Trophoblast cell (in vitro differentiated cells and primary cell): ENCODE measurements at regions not wholly inside any gene's neighbourhood (a gene's known extent, or its start where the extent isn't known, plus 50 kb on each side); places are given as distances from the start of the nearest gene placed in this dataset.

ENCODE experiments used
- DNase-seq, 2 donors: peaks; one replicate each; pipeline ENCODE4 v3.0.0-alpha.2; 2016
- H2AFZ ChIP-seq: 2 replicates; pipeline ENCODE4 v1.6.1; 2013; ENCODE audit warnings: low read length, moderate library complexity, mild to moderate bottlenecking; ENCODE audit not compliant: insufficient read depth, poor library complexity
- H2AK5ac ChIP-seq: 2 replicates; pipeline ENCODE4 v1.6.1; 2013; ENCODE audit warnings: mild to moderate bottlenecking, low read length
- H2BK120ac ChIP-seq: 2 replicates; pipeline ENCODE4 v1.6.1; 2013; ENCODE audit warnings: low read length, mild to moderate bottlenecking, moderate library complexity; ENCODE audit not compliant: insufficient read depth, poor library complexity
- H2BK12ac ChIP-seq: 2 replicates; pipeline ENCODE4 v1.6.1; 2013; ENCODE audit warnings: mild to moderate bottlenecking, low read length, moderate library complexity
- H2BK5ac ChIP-seq: 2 replicates; pipeline ENCODE4 v1.6.1; 2013; ENCODE audit warnings: low read length, low read depth, moderate library complexity, mild to moderate bottlenecking; ENCODE audit not compliant: poor library complexity
- H3K14ac ChIP-seq: 2 replicates; pipeline ENCODE4 v1.6.1; 2013; ENCODE audit warnings: mild to moderate bottlenecking, low read length
- H3K18ac ChIP-seq: 2 replicates; pipeline ENCODE4 v1.6.1; 2013; ENCODE audit warnings: mild to moderate bottlenecking, low read length
- H3K23ac ChIP-seq: 2 replicates; pipeline ENCODE4 v1.6.1; 2013; ENCODE audit warnings: low read length
- H3K27ac ChIP-seq: 2 replicates; pipeline ENCODE4 v1.5.1; 2013; ENCODE audit warnings: low read depth, mild to moderate bottlenecking, inconsistent platforms, low read length, moderate library complexity
- H3K27me3 ChIP-seq: 2 replicates; pipeline ENCODE4 v1.6.1; 2013; ENCODE audit warnings: inconsistent platforms, mild to moderate bottlenecking, low read length, moderate library complexity; ENCODE audit not compliant: insufficient read depth
- H3K36me3 ChIP-seq, 2 experiments: 1 replicate in 1 of 2; 2 replicates in 1 of 2; pipeline ENCODE4 v1.6.1; 2013; ENCODE audit warnings: low read length in 2 of 2, mild to moderate bottlenecking in 2 of 2, moderate library complexity in 1 of 2; ENCODE audit not compliant: insufficient read depth in 2 of 2, control insufficient read depth in 1 of 2
- H3K4ac ChIP-seq: 2 replicates; pipeline ENCODE4 v1.6.1; 2013; ENCODE audit warnings: low read depth, mild to moderate bottlenecking, low read length, moderate library complexity
- H3K4me1 ChIP-seq, 2 experiments: 1 replicate in 1 of 2; 2 replicates in 1 of 2; pipeline ENCODE4 v1.6.1; 2013; ENCODE audit warnings: low read length in 2 of 2, mild to moderate bottlenecking in 2 of 2, moderate library complexity in 1 of 2; ENCODE audit not compliant: insufficient read depth in 2 of 2, control insufficient read depth in 1 of 2
- H3K4me2 ChIP-seq: 2 replicates; pipeline ENCODE4 v1.6.1; 2013; ENCODE audit warnings: inconsistent platforms, mild to moderate bottlenecking, low read length, moderate library complexity
- H3K4me3 ChIP-seq: 2 replicates; pipeline ENCODE4 v1.5.1; 2013; ENCODE audit warnings: mild to moderate bottlenecking, low read depth, low read length, inconsistent platforms
- H3K79me1 ChIP-seq: one replicate; pipeline ENCODE4 v1.6.1; 2013; ENCODE audit warnings: low read length
- H3K79me2 ChIP-seq: 2 replicates; pipeline ENCODE4 v1.6.1; 2013; ENCODE audit warnings: low read length, mild to moderate bottlenecking; ENCODE audit not compliant: control insufficient read depth, insufficient read depth, poor library complexity
- H3K9ac ChIP-seq: 2 replicates; pipeline ENCODE4 v1.6.1; 2013; ENCODE audit warnings: mild to moderate bottlenecking, low read length
- H3K9me3 ChIP-seq: 2 replicates; pipeline ENCODE4 v1.6.1; 2013; ENCODE audit warnings: low read depth, mild to moderate bottlenecking, control low read depth, inconsistent platforms, low read length; ENCODE audit not compliant: insufficient read depth
- H4K12ac ChIP-seq: 2 replicates; pipeline ENCODE4 v1.6.1; 2013; ENCODE audit warnings: low read depth, mild to moderate bottlenecking, low read length, moderate library complexity
- H4K8ac ChIP-seq: 2 replicates; pipeline ENCODE4 v1.6.1; 2013; ENCODE audit warnings: low read depth, mild to moderate bottlenecking, low read length, moderate library complexity
- H4K91ac ChIP-seq: one replicate; pipeline ENCODE4 v1.6.1; 2013; ENCODE audit warnings: low read depth, mild to moderate bottlenecking, low read length, moderate library complexity
- WGBS: extraction: QIAGEN DNeasy Blood & Tissue Kit; methylation state at CpG from one replicate; pipeline ENCODE4 v1.1.7; 2013; ENCODE audit warnings: missing lambda C conversion rate; ENCODE audit not compliant: insufficient read length, insufficient coverage; ENCODE audit errors: extremely low coverage; 5-methylcytosine and 5-hydroxymethylcytosine counted together

- no peaks in the 10 kb centered on the region for H3K27me3 ChIP-seq
- H4K8ac ChIP-seq, result no peak overlapping the region
- no peak overlapping the region for H3K27ac ChIP-seq
- no peak overlapping the region for H2AFZ ChIP-seq
- H3K79me2 ChIP-seq, result no peaks in the 10 kb centered on the region
- peaks cover 6% of the 10 kb centered on the region for H3K9me3 ChIP-seq
- no peak overlapping the region for H3K4ac ChIP-seq
- no peak overlapping the region for H2BK5ac ChIP-seq
- no peak overlapping the region for H3K4me2 ChIP-seq
- H3K14ac ChIP-seq, result no peak overlapping the region
- WGBS, result no CpG with 5 or more reads among the region's 8 CpGs
- no peak overlapping the region for H3K18ac ChIP-seq
- no peaks in the 10 kb centered on the region for H3K4me1 ChIP-seq
- H3K36me3 ChIP-seq, result no peaks in the 10 kb centered on the region
- no peak overlapping the region for H3K4me3 ChIP-seq
- no peak overlapping the region for H2AK5ac ChIP-seq
- H4K91ac ChIP-seq, result no peak overlapping the region
- no peak overlapping the region for H3K23ac ChIP-seq
- H3K9ac ChIP-seq, result no peak overlapping the region
- no peak for DNase-seq
- H2BK120ac ChIP-seq, result no peak overlapping the region
- no peak overlapping the region for H2BK12ac ChIP-seq
- H4K12ac ChIP-seq, result no peak overlapping the region
- no peaks in the 10 kb centered on the region for H3K79me1 ChIP-seq
Observed at GRCh38 chr13:26501641-26502040, 55.8 kb upstream of the WASF3 start.

- no peak overlapping the region for H3K4ac ChIP-seq
- H3K23ac ChIP-seq, result no peak overlapping the region
- H3K9me3 ChIP-seq, result peaks cover 8% of the 10 kb centered on the region
Observed at GRCh38 chr13:26502826-26503225, 54.7 kb upstream of the WASF3 start.

DNA sequence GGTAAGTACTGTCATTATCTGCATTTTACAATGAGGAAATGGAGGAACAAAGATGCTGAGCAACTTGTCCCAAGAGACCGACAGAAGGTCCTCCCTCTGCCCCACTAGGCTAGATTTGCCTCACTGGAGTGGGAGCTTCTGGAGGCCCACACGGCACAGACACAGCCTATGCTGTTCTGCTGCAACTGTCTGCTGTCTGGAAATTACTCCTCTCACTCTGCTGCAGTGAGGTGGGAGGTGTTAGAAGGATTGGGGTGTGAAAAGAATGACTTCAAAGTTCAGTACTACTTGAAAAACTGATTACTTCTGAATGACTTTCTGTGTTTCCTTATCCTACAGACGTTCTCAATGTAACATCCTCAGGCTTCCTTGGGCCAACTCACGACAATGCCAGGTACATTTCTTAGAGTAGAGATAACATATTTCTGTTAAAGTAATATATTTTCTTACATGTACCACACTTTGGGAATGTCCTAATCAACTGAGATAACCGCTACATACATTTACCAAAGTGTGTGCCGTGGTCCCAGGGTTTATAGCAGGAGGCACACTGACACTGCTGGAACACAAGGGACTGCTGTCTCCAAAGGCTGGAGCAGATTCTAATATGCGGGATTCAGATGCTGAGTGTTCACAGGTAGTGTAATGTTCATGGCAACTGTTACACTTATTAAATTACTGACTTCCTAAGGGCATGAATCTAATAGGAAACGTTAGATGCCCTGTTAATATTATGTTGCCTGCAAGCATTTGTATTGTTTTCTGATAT, 53.5 kb upstream of the WASF3 start:
- DNase-seq, result no peak
- H2AK5ac ChIP-seq, result no peak overlapping the region
- H3K23ac ChIP-seq, result no peak overlapping the region
- no peak overlapping the region for H4K12ac ChIP-seq
- no peak overlapping the region for H3K4me3 ChIP-seq
- H3K18ac ChIP-seq, result no peak overlapping the region
- no peak overlapping the region for H2BK12ac ChIP-seq
- H3K79me1 ChIP-seq, result no peaks in the 10 kb centered on the region
- no peaks in the 10 kb centered on the region for H3K36me3 ChIP-seq
- no peak overlapping the region for H4K8ac ChIP-seq
- no peak overlapping the region for H3K4me2 ChIP-seq
- no peak overlapping the region for H3K27ac ChIP-seq
- H3K9ac ChIP-seq, result no peak overlapping the region
- no peak overlapping the region for H3K14ac ChIP-seq
- H3K79me2 ChIP-seq, result no peaks in the 10 kb centered on the region
- H3K4me1 ChIP-seq, result no peaks in the 10 kb centered on the region
- no peaks in the 10 kb centered on the region for H3K27me3 ChIP-seq
- no peak overlapping the region for H3K4ac ChIP-seq
- H2BK5ac ChIP-seq, result no peak overlapping the region
- no CpG with 5 or more reads among the region's 8 CpGs for WGBS
- H2AFZ ChIP-seq, result no peak overlapping the region
- peaks cover 10% of the 10 kb centered on the region for H3K9me3 ChIP-seq
- H2BK120ac ChIP-seq, result no peak overlapping the region
- H4K91ac ChIP-seq, result no peak overlapping the region

More at GRCh38 chr13:26502826-26503225, 54.7 kb upstream of the WASF3 start:
- H2AK5ac ChIP-seq, result no peak overlapping the region
- WGBS, result no CpG with 5 or more reads among the region's 12 CpGs
- no peak for DNase-seq
- no peak overlapping the region for H4K12ac ChIP-seq
- no peak overlapping the region for H3K14ac ChIP-seq
- H2BK5ac ChIP-seq, result no peak overlapping the region
- no peaks in the 10 kb centered on the region for H3K36me3 ChIP-seq
- H4K91ac ChIP-seq, result no peak overlapping the region
- no peak overlapping the region for H3K18ac ChIP-seq
- no peaks in the 10 kb centered on the region for H3K79me2 ChIP-seq
- no peak overlapping the region for H2BK12ac ChIP-seq
- no peaks in the 10 kb centered on the region for H3K79me1 ChIP-seq
- H3K27me3 ChIP-seq, result no peaks in the 10 kb centered on the region
- H3K9ac ChIP-seq, result no peak overlapping the region
- H4K8ac ChIP-seq, result no peak overlapping the region
- H2BK120ac ChIP-seq, result no peak overlapping the region
- H3K27ac ChIP-seq, result no peak overlapping the region
- H2AFZ ChIP-seq, result no peak overlapping the region
- H3K4me2 ChIP-seq, result no peak overlapping the region
- H3K4me3 ChIP-seq, result no peak overlapping the region
- no peaks in the 10 kb centered on the region for H3K4me1 ChIP-seq
